G401.6 (cell line): ENCODE measurements at regions not wholly inside any gene's neighbourhood (a gene's known extent, or its start where the extent isn't known, plus 50 kb on each side); places are given as distances from the start of the nearest gene placed in this dataset.
"Not testable (repeated sequence)": the region's sequence is repeated elsewhere in the genome, so short reads cannot be mapped to it uniquely, and the experiment has no call there.

Experiments used
- FAIRE-seq: peaks from 2 replicates; lab custom pipeline; 2012; peaks lifted over from hg19 to GRCh38; lab: Jason Lieb, UNC

- FAIRE-seq: not testable (repeated sequence)
Measured at GRCh38 chr20:18876394-18876793, 62.8 kb downstream of the SCP2D1 start.

GRCh38 chr20:18879262-18879661 is 65.7 kb downstream of the SCP2D1 start:
- FAIRE-seq: no peak

DNA sequence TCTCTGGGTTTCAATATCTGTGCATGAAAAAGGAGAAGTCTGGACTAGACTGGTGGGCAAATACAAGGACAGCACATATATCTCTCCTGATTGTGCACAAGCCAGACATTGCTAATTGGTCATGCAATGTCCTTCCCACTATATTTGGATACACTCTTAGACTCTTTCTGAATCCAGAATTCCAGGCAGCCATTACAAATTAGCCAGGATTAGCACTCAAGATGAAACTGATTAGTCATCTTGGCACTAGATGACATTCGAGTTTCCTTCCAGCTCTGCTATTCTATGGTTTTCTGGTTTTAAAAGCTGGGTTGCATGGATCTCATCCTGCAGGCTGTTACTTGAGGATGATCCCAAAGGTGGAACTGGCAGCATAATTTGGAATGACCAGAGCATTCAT is 73.2 kb downstream of the SCP2D1 start:
- no peak for FAIRE-seq

DNA sequence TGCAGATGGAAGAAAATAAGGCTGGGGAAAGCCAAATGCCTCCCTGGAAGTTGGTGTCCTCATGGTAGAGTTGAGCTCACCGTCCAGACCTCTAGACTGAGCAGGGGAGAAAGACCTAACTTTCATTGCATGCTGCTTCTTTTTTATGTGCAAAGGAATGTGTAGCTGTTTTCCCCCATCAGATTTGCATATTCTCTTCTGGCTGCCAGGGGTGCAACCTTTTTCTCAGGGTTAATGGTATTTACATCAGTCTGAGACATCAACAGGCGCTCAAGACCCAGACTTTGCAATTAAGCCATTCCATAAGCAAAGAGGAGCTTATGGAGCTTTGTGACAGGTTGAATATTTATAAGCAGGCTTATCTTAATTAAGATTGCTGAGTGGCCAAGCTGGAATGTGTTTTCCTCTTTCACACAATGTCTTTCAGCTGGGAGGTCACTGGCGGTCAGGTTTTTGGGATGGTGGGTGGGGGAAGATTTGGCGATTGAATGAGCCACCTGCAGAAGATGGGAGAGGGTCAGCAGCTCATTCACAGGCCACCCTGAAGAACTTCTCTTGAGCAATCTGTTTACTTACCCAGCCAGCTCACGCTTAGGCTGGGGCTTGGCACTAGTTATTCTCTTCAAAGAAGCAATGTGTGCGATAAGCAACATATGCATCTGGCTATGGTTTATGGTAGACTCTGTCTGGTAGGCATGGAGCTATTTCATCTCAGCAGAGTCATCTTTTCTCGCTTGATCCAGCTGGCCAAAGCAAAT is 88.6 kb downstream of the SCP2D1 start:
- no peak for FAIRE-seq

DNA sequence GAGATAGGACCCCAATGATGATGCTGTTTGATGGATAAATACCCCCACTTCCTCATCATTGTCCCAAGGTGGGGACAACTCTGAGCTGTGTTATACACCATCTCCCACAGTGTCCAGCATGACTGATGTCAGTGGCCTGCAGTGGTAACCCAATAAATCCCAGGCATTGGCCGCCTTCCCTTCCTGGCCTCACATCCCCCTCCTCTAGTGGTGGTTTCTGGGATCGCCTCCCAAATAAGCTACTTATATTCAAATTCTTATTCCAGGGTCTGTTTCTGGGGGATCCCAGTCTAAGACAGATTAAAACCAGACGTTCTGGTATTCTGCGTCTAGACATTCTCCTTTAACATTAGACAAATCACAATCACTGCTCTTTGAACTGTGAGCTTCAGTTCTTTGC is 90.6 kb downstream of the SCP2D1 start:
- FAIRE-seq: no peak

GRCh38 chr20:18904624-18905023 is 91.0 kb downstream of the SCP2D1 start:
- no peak for FAIRE-seq

DNA sequence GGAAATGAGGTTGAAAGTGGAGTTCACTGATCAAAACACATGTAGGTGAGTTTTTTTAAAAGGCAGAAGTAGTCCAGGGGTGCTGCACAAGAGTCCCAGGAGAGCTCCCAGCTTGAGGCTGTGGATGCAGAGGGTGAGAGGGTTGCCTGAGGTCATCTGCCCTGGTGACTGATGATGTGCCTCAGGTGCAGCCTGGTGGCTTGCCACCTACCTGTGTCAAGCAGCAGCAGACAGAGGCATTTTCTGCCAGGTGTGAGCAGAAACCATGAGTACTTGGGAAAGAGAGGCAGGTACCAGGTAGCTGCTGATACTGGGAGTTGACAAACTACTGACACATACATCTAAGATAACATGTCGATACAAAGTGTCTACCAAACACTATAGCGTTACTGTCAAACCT is 92.5 kb downstream of the SCP2D1 start:
- no peak for FAIRE-seq

DNA sequence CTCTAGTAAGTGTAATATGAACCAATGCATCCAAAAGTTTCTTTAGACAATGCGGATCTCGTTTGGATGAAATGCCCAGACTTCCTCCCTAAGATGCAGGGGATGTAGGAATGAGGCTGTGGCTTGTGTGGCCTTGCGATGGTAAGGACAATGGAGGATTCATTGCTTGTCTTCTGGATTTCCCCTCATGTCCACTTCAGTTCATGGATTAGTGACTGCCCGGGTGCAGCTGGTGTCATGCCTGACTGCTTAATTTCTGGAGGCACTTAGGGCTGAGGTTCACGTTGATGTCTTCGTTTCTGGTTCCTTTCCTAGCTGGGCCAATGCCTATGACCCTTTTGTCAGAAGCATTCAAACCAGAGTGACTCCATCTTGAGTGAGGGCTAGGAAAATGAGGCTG is 93.8 kb downstream of the SCP2D1 start:
- no peak for FAIRE-seq

DNA sequence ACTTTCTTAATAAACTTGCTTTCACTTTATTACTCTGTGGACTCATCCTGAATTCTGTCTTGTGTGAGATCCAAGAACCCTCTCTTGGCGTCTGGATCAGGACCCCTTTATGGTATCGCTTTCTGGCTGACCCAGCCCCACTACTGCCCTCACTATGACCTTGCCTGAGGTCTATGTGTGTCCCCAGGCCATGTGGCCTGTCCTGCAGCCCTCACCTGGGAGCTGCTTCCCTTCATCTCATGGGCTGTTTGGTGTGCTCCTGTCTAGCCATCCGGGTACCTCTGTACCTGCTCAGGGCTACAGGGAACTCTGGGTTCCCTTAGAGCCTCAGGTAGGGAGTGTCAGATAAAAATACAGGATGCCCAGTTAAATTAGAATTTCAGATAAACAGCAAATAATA is 94.5 kb downstream of the SCP2D1 start:
- FAIRE-seq: no peak

DNA sequence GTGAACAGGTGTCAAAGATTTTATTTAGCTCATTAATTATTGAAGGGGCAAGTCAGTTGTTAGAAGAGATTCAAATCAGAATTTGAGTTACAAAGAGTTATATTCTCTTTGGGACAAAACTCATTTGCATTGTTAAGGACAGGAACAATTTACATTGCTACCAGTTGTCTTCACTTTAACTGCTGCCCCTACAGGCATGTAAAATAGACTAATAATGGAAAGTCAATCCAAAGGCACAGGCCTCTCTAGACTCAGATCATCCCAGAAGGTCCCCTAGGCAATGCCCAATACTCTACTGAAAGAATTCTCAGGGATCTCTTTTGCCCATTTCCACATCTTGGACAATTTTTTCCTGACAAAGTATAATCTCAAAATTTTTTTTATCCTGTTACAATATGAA is 95.7 kb downstream of the SCP2D1 start:
- no peak for FAIRE-seq

- FAIRE-seq: no peak
Measured at GRCh38 chr20:18913701-18914100, 100.1 kb downstream of the SCP2D1 start.

- no peak for FAIRE-seq
Measured at GRCh38 chr20:18914796-18915195, 101.2 kb downstream of the SCP2D1 start.

GRCh38 chr20:18916886-18917750 is 103.5 kb downstream of the SCP2D1 start:
- FAIRE-seq: no peak

- no peak for FAIRE-seq
Measured at GRCh38 chr20:18919996-18920395, 106.4 kb downstream of the SCP2D1 start.

- no peak for FAIRE-seq
Measured at GRCh38 chr20:18921291-18921690, 107.7 kb downstream of the SCP2D1 start.

GRCh38 chr20:18922251-18922650 is 108.7 kb downstream of the SCP2D1 start:
- FAIRE-seq: no peak

GRCh38 chr20:18922898-18923297 is 109.3 kb downstream of the SCP2D1 start:
- FAIRE-seq: no peak

- no peak for FAIRE-seq
Measured at GRCh38 chr20:18926965-18927364, 113.4 kb downstream of the SCP2D1 start.

DNA sequence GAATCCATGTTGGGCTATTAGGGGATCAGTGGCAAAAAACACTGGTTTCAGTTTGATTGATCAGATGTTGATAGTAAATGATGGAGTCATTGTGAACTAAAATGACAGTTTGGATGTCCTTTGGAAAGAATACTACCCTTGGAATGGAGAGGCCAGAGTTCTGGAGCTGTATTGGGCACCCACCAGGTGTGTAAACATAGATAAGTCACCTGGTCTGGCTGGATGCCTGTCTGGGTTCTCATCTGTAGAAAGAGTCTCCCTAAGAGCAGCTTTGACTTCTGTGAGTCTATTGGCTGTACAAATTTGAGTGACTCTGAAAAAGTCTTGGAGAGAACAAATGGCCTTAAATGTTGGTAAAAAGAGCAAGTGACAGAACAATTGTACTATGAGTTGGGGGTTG is 115.0 kb downstream of the SCP2D1 start:
- FAIRE-seq: no peak

- FAIRE-seq: no peak
Measured at GRCh38 chr20:18929800-18930199, 116.2 kb downstream of the SCP2D1 start.

DNA sequence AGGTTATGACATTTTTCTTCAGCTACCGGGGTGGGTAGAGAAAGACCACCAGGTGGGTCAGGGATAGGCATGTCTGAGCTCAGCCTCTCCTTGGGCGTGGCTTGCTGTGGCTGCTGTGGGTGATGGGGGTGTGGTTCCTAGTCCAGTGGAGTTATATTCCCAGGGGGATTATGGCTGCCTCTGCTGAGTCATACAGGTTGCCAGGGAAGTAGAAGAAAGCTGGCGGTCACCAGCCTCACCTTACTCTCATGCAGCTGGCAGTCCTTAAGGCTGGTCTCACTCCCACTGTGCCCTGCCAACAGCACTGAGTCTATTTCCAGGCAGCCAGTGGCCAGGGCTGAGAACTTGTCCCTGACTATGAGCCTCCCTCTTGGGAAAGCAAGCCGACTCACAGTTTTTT is 130.0 kb downstream of the SCP2D1 start:
- FAIRE-seq: no peak

DNA sequence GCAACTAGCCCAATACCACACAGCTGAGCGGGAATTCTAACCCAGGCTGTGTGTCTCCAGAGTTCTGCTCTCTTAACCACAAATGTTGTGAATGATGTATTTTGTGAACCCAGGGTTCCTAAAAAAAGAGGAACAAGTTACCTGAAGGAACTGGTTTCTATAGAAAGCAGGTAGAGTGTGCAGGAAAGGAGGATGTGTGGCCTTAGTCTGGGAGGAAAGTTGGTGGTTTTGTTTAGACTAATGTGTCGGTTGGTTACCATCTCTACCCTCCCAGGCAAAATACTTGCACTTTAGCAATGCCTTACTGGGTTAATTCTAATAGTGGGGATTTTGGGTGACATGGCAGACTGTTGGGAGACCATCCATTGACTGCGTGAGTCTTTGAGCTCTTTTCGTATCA is 143.3 kb downstream of the SCP2D1 start:
- FAIRE-seq: no peak

- no peak for FAIRE-seq
Measured at GRCh38 chr20:18957328-18957727, 143.7 kb downstream of the SCP2D1 start.

- no peak for FAIRE-seq
Measured at GRCh38 chr20:18971121-18971520, 157.5 kb downstream of the SCP2D1 start.
